ENCODE measurements at regions not wholly inside any gene's neighbourhood (a gene's known extent, or its start where the extent isn't known, plus 50 kb on each side); places are given as distances from the start of the nearest gene placed in this dataset.
"Not testable (repeated sequence)": the region's sequence is repeated elsewhere in the genome, so short reads cannot be mapped to it uniquely, and the experiment has no call there.

DNA sequence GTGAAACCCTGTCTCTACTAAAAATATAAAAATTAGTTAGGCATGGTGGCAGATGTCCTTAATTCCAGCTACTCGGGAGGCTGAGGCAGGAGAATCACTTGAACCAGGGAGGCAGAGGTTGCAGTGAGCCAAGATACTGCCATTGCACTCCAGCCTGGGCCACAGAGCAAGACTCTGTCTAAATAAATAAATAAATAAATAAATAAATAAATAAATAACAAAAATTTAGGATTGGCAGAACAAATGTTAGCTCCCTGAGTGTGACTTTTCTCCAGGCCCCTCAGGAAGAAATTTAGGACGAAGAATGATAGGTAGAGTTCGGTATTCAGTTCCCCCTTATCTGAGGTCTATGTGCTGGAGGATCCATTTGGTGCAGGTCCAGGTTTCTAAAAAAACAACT is 181.2 kb downstream of the CD47 start:
- not testable (repeated sequence) for DNase-seq (ENCODE audit: low read depth in 3 of 3, low spot score in 2 of 3)

DNA sequence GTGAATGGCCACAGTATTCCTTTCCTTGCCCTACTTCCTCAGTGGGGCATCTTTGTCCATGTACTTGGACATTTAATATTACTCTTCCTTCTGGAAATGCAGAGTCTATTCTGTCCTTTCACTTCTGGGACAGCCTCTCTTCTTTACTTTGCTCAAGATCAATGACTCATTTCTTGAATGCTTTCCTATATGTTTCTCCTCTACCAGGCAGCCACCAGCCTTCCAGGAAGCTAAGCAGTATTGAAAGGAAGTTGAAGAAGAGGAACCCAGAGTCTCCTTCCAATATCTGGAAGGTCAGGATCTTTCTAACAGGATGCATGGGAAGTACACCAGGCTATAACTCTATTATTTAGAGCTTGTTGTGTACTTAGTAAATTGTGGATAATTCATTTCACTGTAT is 182.8 kb downstream of the CD47 start:
- DNase-seq (ENCODE audit: low read depth in 3 of 3, low spot score in 2 of 3): no peak

GRCh38 chr3:107904536-107905066 is 186.2 kb downstream of the CD47 start:
- DNase-seq (ENCODE audit: low read depth in 3 of 3, low spot score in 2 of 3): no peak

GRCh38 chr3:107899990-107900651 is 190.7 kb downstream of the CD47 start:
- no peak for DNase-seq (ENCODE audit: low read depth in 3 of 3, low spot score in 2 of 3)

- DNase-seq (ENCODE audit: low read depth in 3 of 3, low spot score in 2 of 3): no peak
Measured at GRCh38 chr3:107897471-107898061, 193.3 kb downstream of the CD47 start.

GRCh38 chr3:107894998-107895397 is 195.8 kb downstream of the CD47 start:
- DNase-seq (ENCODE audit: low read depth in 3 of 3, low spot score in 2 of 3): no peak

GRCh38 chr3:107892955-107893624 is 197.7 kb downstream of the CD47 start:
- no peak for DNase-seq (ENCODE audit: low read depth in 3 of 3, low spot score in 2 of 3)

DNA sequence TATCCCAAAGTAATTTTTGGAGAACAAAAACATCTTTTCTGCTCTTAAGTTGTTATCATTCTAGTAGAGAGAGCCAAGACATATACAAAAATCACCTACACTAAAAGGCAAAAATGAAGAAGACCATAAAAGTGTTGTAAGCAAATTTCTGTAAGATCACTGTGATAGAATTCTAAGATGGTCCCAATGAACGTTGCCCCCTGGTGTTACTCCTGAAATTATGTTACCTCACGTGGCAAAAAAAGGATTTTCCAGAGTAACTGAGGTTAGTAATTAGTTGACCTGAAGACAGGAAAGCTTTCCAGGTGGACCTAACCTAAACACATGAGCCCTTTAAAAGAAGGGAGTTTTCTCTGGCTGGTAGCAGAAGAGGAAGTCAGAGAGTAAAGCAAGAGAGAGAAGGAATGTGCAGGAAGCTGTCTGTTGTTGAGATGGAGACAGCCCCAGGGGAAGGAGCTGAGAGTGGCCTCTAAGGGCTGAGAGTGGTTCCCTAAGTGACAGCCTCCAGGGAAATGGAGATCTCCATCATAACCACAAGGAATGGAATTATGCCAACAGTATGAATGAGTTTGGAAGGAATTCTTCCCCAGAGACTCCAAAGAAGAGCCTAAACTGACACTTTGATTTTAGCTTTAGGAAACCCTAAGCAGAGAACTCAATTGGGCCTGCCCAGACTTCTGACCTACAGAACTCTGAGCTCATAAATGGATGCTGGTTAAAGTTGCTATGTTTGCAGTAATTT is 205.9 kb downstream of the CD47 start:
- DNase-seq (ENCODE audit: low read depth in 3 of 3, low spot score in 2 of 3): no peak

- DNase-seq (ENCODE audit: low read depth in 3 of 3, low spot score in 2 of 3): no peak
Measured at GRCh38 chr3:107884028-107884427, 206.8 kb downstream of the CD47 start.

- no peak for DNase-seq (ENCODE audit: low read depth in 3 of 3, low spot score in 2 of 3)
Measured at GRCh38 chr3:107882881-107883280, 207.9 kb downstream of the CD47 start.

- DNase-seq (ENCODE audit: low read depth in 3 of 3, low spot score in 2 of 3): no peak
Measured at GRCh38 chr3:107882261-107882660, 208.6 kb downstream of the CD47 start.

GRCh38 chr3:107881509-107881908 is 209.3 kb downstream of the CD47 start:
- DNase-seq (ENCODE audit: low read depth in 3 of 3, low spot score in 2 of 3): no peak

DNA sequence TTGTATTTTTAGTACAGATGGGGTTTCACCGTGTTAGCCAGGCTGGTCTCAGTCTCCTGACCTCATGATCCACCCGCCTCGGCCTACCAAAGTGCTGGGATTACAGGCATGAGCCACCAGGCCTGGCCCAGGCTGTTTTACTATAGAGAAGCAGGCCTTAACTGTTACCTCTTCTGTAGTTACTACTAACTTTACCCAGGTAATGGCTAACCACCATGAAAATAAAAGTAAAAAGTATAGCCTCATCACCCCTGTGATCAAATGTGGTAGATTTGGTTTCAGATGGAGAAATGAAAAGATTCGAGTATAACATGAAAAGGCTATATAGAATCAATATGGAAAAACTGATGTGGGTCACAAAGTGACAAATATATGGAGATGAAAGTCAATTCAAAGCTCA is 210.1 kb downstream of the CD47 start:
- DNase-seq (ENCODE audit: low read depth in 3 of 3, low spot score in 2 of 3): no peak

DNA sequence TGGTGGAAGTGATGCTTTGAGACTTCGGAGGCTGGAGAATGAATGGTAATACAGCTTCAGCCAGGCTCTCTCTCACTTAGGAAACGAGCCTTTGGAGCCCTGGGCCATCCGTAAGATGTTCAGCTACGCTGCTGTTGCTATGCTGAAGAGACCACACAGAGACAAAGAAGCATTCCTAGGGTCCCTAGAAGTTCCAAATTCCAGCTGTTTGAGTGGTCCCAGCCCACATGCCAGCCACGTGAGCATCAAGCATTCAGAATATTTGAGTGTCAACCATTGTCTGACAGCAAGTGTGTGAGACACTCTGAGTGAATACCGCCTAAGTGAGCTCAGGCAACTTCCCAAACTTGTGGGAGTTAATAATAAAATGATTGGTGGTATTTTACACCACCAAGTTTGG is 212.9 kb downstream of the CD47 start:
- DNase-seq (ENCODE audit: low read depth in 3 of 3, low spot score in 2 of 3): no peak

DNA sequence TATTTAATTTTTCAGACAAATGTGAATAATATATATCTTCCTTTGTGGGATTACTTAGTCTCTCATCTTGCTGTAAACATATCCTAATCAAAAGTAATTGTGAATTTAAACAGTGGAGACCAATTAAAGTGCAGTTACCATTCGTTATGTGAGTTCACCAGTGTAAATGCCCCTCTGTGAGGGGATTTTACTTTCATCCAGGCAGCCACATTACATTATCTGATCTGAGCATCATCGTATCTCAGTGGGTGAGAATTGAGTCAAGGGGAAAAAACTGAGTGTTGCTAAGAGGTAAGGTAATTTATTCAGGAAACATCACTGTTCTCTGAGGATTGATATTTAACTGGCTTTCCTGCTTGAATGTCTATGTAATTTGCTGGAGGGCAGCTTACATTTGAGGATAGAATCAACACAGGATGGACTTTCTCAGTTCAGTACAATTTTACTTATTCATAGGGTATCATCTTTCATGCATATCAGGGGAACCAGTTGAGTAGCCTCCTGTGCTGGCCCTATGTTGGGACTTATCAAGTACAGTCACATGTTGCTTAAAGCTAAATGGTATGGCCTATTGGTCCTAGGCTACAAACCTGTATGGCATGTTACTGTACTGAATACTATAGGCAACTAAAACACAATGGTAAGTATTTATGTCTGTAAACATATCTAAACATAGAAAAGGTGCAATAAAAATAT is 219.7 kb downstream of the CD47 start:
- DNase-seq (ENCODE audit: low read depth in 3 of 3, low spot score in 2 of 3): no peak

GRCh38 chr3:107870096-107870495 is 220.7 kb downstream of the CD47 start:
- no peak for DNase-seq (ENCODE audit: low read depth in 3 of 3, low spot score in 2 of 3)

GRCh38 chr3:107868449-107868848 is 222.4 kb downstream of the CD47 start:
- DNase-seq (ENCODE audit: low read depth in 3 of 3, low spot score in 2 of 3): no peak

- no peak for DNase-seq (ENCODE audit: low read depth in 3 of 3, low spot score in 2 of 3)
Measured at GRCh38 chr3:107861904-107862303, 228.9 kb downstream of the CD47 start.

DNA sequence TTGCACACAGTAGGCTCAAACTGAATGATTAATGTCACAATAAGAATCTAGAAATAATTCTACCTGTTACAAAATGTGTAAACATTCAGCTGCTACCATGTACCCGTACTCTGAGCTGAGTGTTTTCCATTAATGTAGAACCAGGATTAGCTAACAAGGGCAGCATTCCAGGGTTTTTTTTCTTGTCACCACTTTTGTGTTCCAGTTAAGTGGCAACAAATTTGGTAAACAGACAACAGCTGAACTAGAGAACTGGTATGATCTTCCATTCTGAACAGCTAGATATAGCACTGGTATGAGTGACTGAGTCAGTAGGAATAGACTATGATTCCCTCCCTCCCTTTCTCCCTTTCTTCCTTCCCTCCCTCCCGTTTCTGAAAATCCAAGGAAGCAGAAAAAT is 229.4 kb downstream of the CD47 start:
- no peak for DNase-seq (ENCODE audit: low read depth in 3 of 3, low spot score in 2 of 3)

All from right renal cortex interstitium (tissue), 3 donors.